Mesendoderm (in vitro differentiated cells): ENCODE measurements at regions not wholly inside any gene's neighbourhood (a gene's known extent, or its start where the extent isn't known, plus 50 kb on each side); places are given as distances from the start of the nearest gene placed in this dataset.

Experiments used
- DNase-seq: peaks from one replicate; pipeline ENCODE4 v3.0.0; 2013
- H2AK5ac ChIP-seq: 2 replicates; pipeline ENCODE4 v1.6.1; 2013; ENCODE audit warnings: low read length, inconsistent platforms
- H2BK120ac ChIP-seq: 2 replicates; pipeline ENCODE4 v1.6.1; 2013; ENCODE audit warnings: low read depth, mild to moderate bottlenecking, low read length, moderate library complexity, mixed read lengths
- H2BK15ac ChIP-seq: replicated peaks from 2 replicates; pipeline ENCODE4 v1.6.1; 2013; ENCODE audit warnings: low read depth, mild to moderate bottlenecking, moderate library complexity
- H2BK5ac ChIP-seq: 2 replicates; pipeline ENCODE4 v1.6.1; 2013; ENCODE audit warnings: low read length, inconsistent platforms
- H3K18ac ChIP-seq: 2 replicates; pipeline ENCODE4 v1.6.1; 2013; ENCODE audit warnings: mild to moderate bottlenecking, low read length, mixed read lengths
- H3K23ac ChIP-seq: one replicate; pipeline ENCODE4 v1.6.1; 2013; ENCODE audit warnings: low read length
- H3K27ac ChIP-seq: 2 replicates; pipeline ENCODE4 v1.5.1; 2013; ENCODE audit warnings: low read depth, mild to moderate bottlenecking, inconsistent platforms, low read length, moderate library complexity
- H3K27me3 ChIP-seq: 2 replicates; pipeline ENCODE4 v1.6.1; 2013; ENCODE audit warnings: low read length, control low read depth, mild to moderate bottlenecking, inconsistent platforms; ENCODE audit not compliant: insufficient read depth, poor library complexity
- H3K36me3 ChIP-seq: 2 replicates; pipeline ENCODE4 v1.6.1; 2013; ENCODE audit warnings: low read length, inconsistent platforms; ENCODE audit not compliant: control insufficient read depth, insufficient read depth
- H3K4ac ChIP-seq: one replicate; pipeline ENCODE4 v1.6.1; 2013; ENCODE audit warnings: low read depth, mild to moderate bottlenecking, low read length, moderate library complexity
- H3K4me1 ChIP-seq: 2 replicates; pipeline ENCODE4 v1.6.1; 2013; ENCODE audit warnings: low read depth, low read length, inconsistent platforms; ENCODE audit not compliant: control insufficient read depth
- H3K4me2 ChIP-seq: 2 replicates; pipeline ENCODE4 v1.6.1; 2013; ENCODE audit warnings: low read length
- H3K4me3 ChIP-seq: 2 replicates; pipeline ENCODE4 v1.5.1; 2013; ENCODE audit warnings: mild to moderate bottlenecking, low read length
- H3K56ac ChIP-seq: one replicate; pipeline ENCODE4 v1.6.1; 2013; ENCODE audit warnings: low read length
- H3K79me1 ChIP-seq: 2 replicates; pipeline ENCODE4 v1.6.1; 2013; ENCODE audit warnings: low read length, inconsistent platforms
- H3K79me2 ChIP-seq: 2 replicates; pipeline ENCODE4 v1.6.1; 2013; ENCODE audit warnings: mild to moderate bottlenecking, low read length; ENCODE audit not compliant: control insufficient read depth, insufficient read depth
- H3K9ac ChIP-seq: 2 replicates; pipeline ENCODE4 v1.6.1; 2013; ENCODE audit warnings: low read length, inconsistent platforms
- H4K5ac ChIP-seq: one replicate; pipeline ENCODE4 v1.6.1; 2013; ENCODE audit warnings: low read length
- H4K8ac ChIP-seq: one replicate; pipeline ENCODE4 v1.6.1; 2013; ENCODE audit warnings: low read depth, mild to moderate bottlenecking, control low read depth, low read length, moderate library complexity
- WGBS: extraction: QIAGEN DNeasy Blood & Tissue Kit; methylation state at CpG from one replicate; pipeline ENCODE4 v1.1.7; 2013; ENCODE audit warnings: low lambda C conversion rate, missing lambda C conversion rate; ENCODE audit not compliant: insufficient coverage; ENCODE audit errors: extremely low coverage; 5-methylcytosine and 5-hydroxymethylcytosine counted together

- no CpG with 5 or more reads among the region's 2 CpGs for WGBS
- H2BK5ac ChIP-seq, result no peak overlapping the region
- no peaks in the 10 kb centered on the region for H3K79me2 ChIP-seq
- DNase-seq, result no peak
- H4K8ac ChIP-seq, result no peak overlapping the region
- H2BK120ac ChIP-seq, result no peak overlapping the region
- no peak overlapping the region for H3K4me2 ChIP-seq
- no peak overlapping the region for H2BK15ac ChIP-seq
- no peaks in the 10 kb centered on the region for H3K36me3 ChIP-seq
- no peak overlapping the region for H3K4me3 ChIP-seq
- no peaks in the 10 kb centered on the region for H3K27me3 ChIP-seq
- no peak overlapping the region for H2AK5ac ChIP-seq
- no peak overlapping the region for H3K18ac ChIP-seq
- H3K27ac ChIP-seq, result no peak overlapping the region
- no peak overlapping the region for H3K23ac ChIP-seq
- no peaks in the 10 kb centered on the region for H3K79me1 ChIP-seq
- no peak overlapping the region for H3K9ac ChIP-seq
- no peak overlapping the region for H3K56ac ChIP-seq
- no peaks in the 10 kb centered on the region for H3K4me1 ChIP-seq
- no peak overlapping the region for H3K4ac ChIP-seq
- H4K5ac ChIP-seq, result no peak overlapping the region
Observed at GRCh38 chr2:39914949-39915348, 135.9 kb upstream of the THUMPD2 start.

- Histone ChIP-seq H3K79me1 (no peaks in the 10 kb centered on the region), H2BK15ac (no peak overlapping the region), H3K27ac (no peak overlapping the region), H2BK5ac (no peak overlapping the region), H3K4me3 (no peak overlapping the region), H4K5ac (no peak overlapping the region), H2BK120ac (no peak overlapping the region), H3K56ac (no peak overlapping the region), H3K79me2 (no peaks in the 10 kb centered on the region), H2AK5ac (no peak overlapping the region), H3K27me3 (no peaks in the 10 kb centered on the region), H4K8ac (no peak overlapping the region), H3K4ac (no peak overlapping the region), H3K4me2 (no peak overlapping the region), H3K36me3 (no peaks in the 10 kb centered on the region), H3K23ac (no peak overlapping the region), H3K9ac (no peak overlapping the region), H3K4me1 (no peaks in the 10 kb centered on the region), H3K18ac (no peak overlapping the region)
- no CpG with 5 or more reads among the region's 5 CpGs for WGBS
- peak; percentile 77 for DNase-seq
Observed at GRCh38 chr2:39913648-39914461, 134.8 kb upstream of the THUMPD2 start.

- no peak overlapping the region for H2AK5ac ChIP-seq
Observed at GRCh38 chr2:39902103-39902502, 123.0 kb upstream of the THUMPD2 start.

GRCh38 chr2:39898934-39899333, 119.9 kb upstream of the THUMPD2 start:
- Histone ChIP-seq H3K23ac (no peak overlapping the region), H2BK120ac (no peak overlapping the region), H2AK5ac (no peak overlapping the region), H3K4me1 (no peaks in the 10 kb centered on the region), H3K4me3 (no peak overlapping the region), H3K9ac (no peak overlapping the region), H2BK15ac (no peak overlapping the region), H3K18ac (no peak overlapping the region), H3K56ac (no peak overlapping the region), H3K36me3 (no peaks in the 10 kb centered on the region), H3K4ac (no peak overlapping the region), H4K8ac (no peak overlapping the region), H3K79me2 (no peaks in the 10 kb centered on the region), H3K79me1 (no peaks in the 10 kb centered on the region), H2BK5ac (no peak overlapping the region), H4K5ac (no peak overlapping the region), H3K4me2 (no peak overlapping the region), H3K27ac (no peak overlapping the region), H3K27me3 (no peaks in the 10 kb centered on the region)
- no CpG with 5 or more reads among the region's 3 CpGs for WGBS
- DNase-seq, result no peak

More at GRCh38 chr2:39902103-39902502, 123.0 kb upstream of the THUMPD2 start:
- Histone ChIP-seq H3K4me1 (no peaks in the 10 kb centered on the region), H3K79me1 (no peaks in the 10 kb centered on the region), H3K18ac (no peak overlapping the region), H3K56ac (no peak overlapping the region), H4K8ac (no peak overlapping the region), H2BK120ac (no peak overlapping the region), H3K4me3 (no peak overlapping the region), H3K23ac (no peak overlapping the region), H3K4me2 (no peak overlapping the region), H3K27me3 (no peaks in the 10 kb centered on the region), H2BK15ac (no peak overlapping the region), H3K4ac (no peak overlapping the region), H3K79me2 (no peaks in the 10 kb centered on the region), H3K36me3 (no peaks in the 10 kb centered on the region), H4K5ac (no peak overlapping the region), H3K27ac (no peak overlapping the region), H2BK5ac (no peak overlapping the region), H3K9ac (no peak overlapping the region)
- DNase-seq, result no peak

GRCh38 chr2:39897273-39897672, 118.2 kb upstream of the THUMPD2 start:
- H3K4me2 ChIP-seq, result no peak overlapping the region
- no peaks in the 10 kb centered on the region for H3K27me3 ChIP-seq
- WGBS, result no CpG with 5 or more reads among the region's 5 CpGs
- H2BK15ac ChIP-seq, result no peak overlapping the region
- no peak overlapping the region for H4K8ac ChIP-seq
- no peak overlapping the region for H3K4me3 ChIP-seq
- H3K79me1 ChIP-seq, result no peaks in the 10 kb centered on the region
- no peak overlapping the region for H3K56ac ChIP-seq
- H4K5ac ChIP-seq, result no peak overlapping the region
- H3K23ac ChIP-seq, result no peak overlapping the region
- no peaks in the 10 kb centered on the region for H3K4me1 ChIP-seq
- H3K27ac ChIP-seq, result no peak overlapping the region
- no peak overlapping the region for H3K4ac ChIP-seq
- H3K79me2 ChIP-seq, result no peaks in the 10 kb centered on the region
- no peaks in the 10 kb centered on the region for H3K36me3 ChIP-seq
- no peak overlapping the region for H3K18ac ChIP-seq
- DNase-seq, result no peak
- no peak overlapping the region for H2AK5ac ChIP-seq
- no peak overlapping the region for H2BK120ac ChIP-seq
- H2BK5ac ChIP-seq, result no peak overlapping the region
- H3K9ac ChIP-seq, result no peak overlapping the region

- Histone ChIP-seq H2BK120ac (no peak overlapping the region), H3K27me3 (no peaks in the 10 kb centered on the region), H3K79me2 (no peaks in the 10 kb centered on the region), H3K23ac (no peak overlapping the region), H3K18ac (no peak overlapping the region), H3K79me1 (no peaks in the 10 kb centered on the region), H4K5ac (no peak overlapping the region), H3K4me2 (no peak overlapping the region), H2BK15ac (no peak overlapping the region), H2BK5ac (no peak overlapping the region), H2AK5ac (no peak overlapping the region), H3K9ac (no peak overlapping the region), H4K8ac (no peak overlapping the region), H3K4me3 (no peak overlapping the region), H3K56ac (no peak overlapping the region), H3K27ac (no peak overlapping the region), H3K4me1 (no peaks in the 10 kb centered on the region), H3K36me3 (no peaks in the 10 kb centered on the region), H3K4ac (no peak overlapping the region)
- no CpG with 5 or more reads among the region's 8 CpGs for WGBS
- no peak for DNase-seq
Observed at GRCh38 chr2:39894082-39894481, 115.0 kb upstream of the THUMPD2 start.
